ENCODE measurements at regions not wholly inside any gene's neighbourhood (a gene's known extent, or its start where the extent isn't known, plus 50 kb on each side); places are given as distances from the start of the nearest gene placed in this dataset.
"Not testable (repeated sequence)": the region's sequence is repeated elsewhere in the genome, so short reads cannot be mapped to it uniquely, and the experiment has no call there.

GRCh38 chr2:16184341-16184890, 244.1 kb downstream of the MYCN start:
- H3K36me3 ChIP-seq (ENCODE audit: control insufficient read depth, insufficient read depth, low read length) = no peaks in the 10 kb centered on the region
- H3K27me3 ChIP-seq (ENCODE audit: control insufficient read depth, insufficient read depth, low read length) = no peaks in the 10 kb centered on the region
- DNase-seq (ENCODE audit: low read depth) (no peak), FAIRE-seq (no peak)
- no peak overlapping the region for H3K4me3 ChIP-seq (ENCODE audit: low read depth, low read length)
- no peak for TF ChIP-seq CTCF (IDR thresholded peaks at IDR 0.05; ENCODE audit: insufficient read depth, low read length, severe bottlenecking)

DNA sequence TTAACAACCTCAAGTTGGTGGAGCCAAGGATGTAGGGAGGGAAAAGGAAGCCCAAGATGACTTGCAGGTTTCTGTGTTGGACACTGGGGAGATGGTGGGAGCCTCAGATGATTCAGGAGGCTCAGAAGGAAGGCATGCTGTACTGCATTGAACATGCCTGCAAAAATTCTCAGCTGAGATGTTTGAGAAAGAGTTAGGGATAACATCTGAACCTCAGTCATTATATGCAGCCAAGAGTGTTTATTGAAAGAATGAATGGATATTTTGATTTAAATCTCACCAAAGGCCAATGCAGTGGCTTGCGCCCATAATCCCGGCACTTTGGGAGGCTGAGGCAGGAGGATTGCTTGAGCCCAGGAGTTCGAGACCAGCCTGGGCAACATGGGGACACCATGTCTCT, 243.0 kb downstream of the MYCN start:
- TF ChIP-seq CTCF (IDR thresholded peaks at IDR 0.05; ENCODE audit: insufficient read depth, low read length, severe bottlenecking) = no peak
- FAIRE-seq (no peak), DNase-seq (ENCODE audit: low read depth) (no peak)

GRCh38 chr2:16182841-16183240, 242.5 kb downstream of the MYCN start:
- DNase-seq (ENCODE audit: low read depth) = no peak
- Histone ChIP-seq H3K4me3 (ENCODE audit: low read depth, low read length) (no peak overlapping the region), H3K36me3 (ENCODE audit: control insufficient read depth, insufficient read depth, low read length) (no peaks in the 10 kb centered on the region), H3K27me3 (ENCODE audit: control insufficient read depth, insufficient read depth, low read length) (no peaks in the 10 kb centered on the region)
- no peak for FAIRE-seq
- no peak for TF ChIP-seq CTCF (IDR thresholded peaks at IDR 0.05; ENCODE audit: insufficient read depth, low read length, severe bottlenecking)

More for the DNA sequence above, 243.0 kb downstream of the MYCN start:
- Histone ChIP-seq H3K36me3 (ENCODE audit: control insufficient read depth, insufficient read depth, low read length) (no peaks in the 10 kb centered on the region), H3K4me3 (ENCODE audit: low read depth, low read length) (no peak overlapping the region), H3K27me3 (ENCODE audit: control insufficient read depth, insufficient read depth, low read length) (no peaks in the 10 kb centered on the region)

GRCh38 chr2:16182311-16182815, 242.0 kb downstream of the MYCN start:
- FAIRE-seq; H3K36me3 ChIP-seq (ENCODE audit: control insufficient read depth, insufficient read depth, low read length); DNase-seq (ENCODE audit: low read depth); H3K4me3 ChIP-seq (ENCODE audit: low read depth, low read length); H3K27me3 ChIP-seq (ENCODE audit: control insufficient read depth, insufficient read depth, low read length): not testable (repeated sequence)

DNA sequence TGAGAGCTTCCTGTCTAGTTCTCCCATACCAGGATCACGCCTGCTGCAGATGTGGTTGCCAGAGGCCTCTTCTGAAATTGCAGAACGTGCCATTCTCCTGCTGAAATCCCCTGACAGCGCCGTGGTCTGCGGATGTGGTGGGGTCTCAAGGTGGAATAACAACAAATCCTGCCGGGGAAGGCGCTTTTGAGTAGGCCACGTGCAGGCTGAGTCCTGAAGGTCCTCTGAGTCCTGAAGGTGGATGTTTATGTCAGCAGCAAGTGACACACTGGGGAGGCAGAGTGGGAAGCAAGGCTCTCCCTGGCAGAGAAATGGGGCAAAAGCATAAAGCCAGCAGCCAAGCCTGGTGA, 241.4 kb downstream of the MYCN start:
- no peak for TF ChIP-seq CTCF (IDR thresholded peaks at IDR 0.05; ENCODE audit: insufficient read depth, low read length, severe bottlenecking)
- no peaks in the 10 kb centered on the region for H3K36me3 ChIP-seq (ENCODE audit: control insufficient read depth, insufficient read depth, low read length)
- no peaks in the 10 kb centered on the region for H3K27me3 ChIP-seq (ENCODE audit: control insufficient read depth, insufficient read depth, low read length)
- FAIRE-seq = no peak
- H3K4me3 ChIP-seq (ENCODE audit: low read depth, low read length) = no peak overlapping the region
- DNase-seq (ENCODE audit: low read depth) = no peak

DNA sequence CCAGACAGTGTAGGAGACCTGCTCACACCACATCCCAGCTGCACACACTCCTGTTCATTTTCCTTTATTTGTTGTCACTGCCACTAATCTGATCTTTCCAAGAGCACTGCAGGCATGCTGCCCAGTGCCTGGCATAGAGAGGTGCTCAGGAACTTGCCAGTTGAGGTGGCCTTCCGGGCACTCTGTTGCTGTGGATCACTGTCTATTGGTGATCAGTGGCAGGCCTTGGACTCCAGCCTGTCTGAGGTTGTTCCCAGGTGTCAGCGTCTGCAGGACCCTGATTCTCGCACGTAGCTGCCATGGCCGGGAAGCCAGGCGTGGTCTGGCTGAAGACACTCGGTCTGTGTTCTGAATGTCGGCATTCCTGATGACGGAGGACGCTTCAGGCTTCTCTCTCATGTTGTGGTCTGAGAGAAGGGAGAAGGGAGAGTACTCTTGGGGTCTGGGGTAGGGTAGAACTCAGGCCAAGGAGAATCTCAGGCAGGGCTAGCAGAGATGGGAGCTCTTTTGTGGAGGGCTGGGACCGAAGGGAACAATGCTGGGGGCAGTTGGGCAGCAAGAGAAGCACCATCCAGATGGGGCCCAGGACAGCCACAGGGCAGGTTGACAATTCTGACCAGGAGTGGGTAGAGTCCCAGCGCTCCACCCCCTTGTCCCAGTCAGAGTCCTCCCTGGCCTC, 240.9 kb downstream of the MYCN start:
- TF ChIP-seq CTCF (IDR thresholded peaks at IDR 0.05; ENCODE audit: insufficient read depth, low read length, severe bottlenecking) = no peak
- Histone ChIP-seq H3K36me3 (ENCODE audit: control insufficient read depth, insufficient read depth, low read length) (no peaks in the 10 kb centered on the region), H3K4me3 (ENCODE audit: low read depth, low read length) (no peak overlapping the region), H3K27me3 (ENCODE audit: control insufficient read depth, insufficient read depth, low read length) (no peaks in the 10 kb centered on the region)
- DNase-seq (ENCODE audit: low read depth) (no peak), FAIRE-seq (no peak)
